ENCODE measurements at regions not wholly inside any gene's neighbourhood (a gene's known extent, or its start where the extent isn't known, plus 50 kb on each side); places are given as distances from the start of the nearest gene placed in this dataset.

- no peaks in the 10 kb centered on the region for H3K4me1 ChIP-seq
- no peaks in the 10 kb centered on the region for H3K36me3 ChIP-seq
- H3K27ac ChIP-seq, result no peak overlapping the region
- intact Hi-C loops (cut with DNase I; ENCODE audit: low total_unique reads), result no loop called here
- H3K9me3 ChIP-seq, result peaks cover 16 to 63% (median 49%) of the 10 kb centered on the region in 8 donors
- no peak overlapping the region for H3K4me3 ChIP-seq
- DNase-seq, result no peak
- no peaks in the 10 kb centered on the region for H3K27me3 ChIP-seq (replicated peaks in 1 of 7)
- TF ChIP-seq POLR2A (IDR thresholded peaks at IDR 0.05) (no peak), CTCF (IDR thresholded peaks at IDR 0.05 in 8 of 11, conservative IDR thresholded peaks at IDR 0.05 in 3 of 11) (no peak), POLR2AphosphoS5 (IDR thresholded peaks at IDR 0.05) (no peak)
Observed at GRCh38 chr21:26273686-26274313, 103.2 kb upstream of the APP start.

DNA sequence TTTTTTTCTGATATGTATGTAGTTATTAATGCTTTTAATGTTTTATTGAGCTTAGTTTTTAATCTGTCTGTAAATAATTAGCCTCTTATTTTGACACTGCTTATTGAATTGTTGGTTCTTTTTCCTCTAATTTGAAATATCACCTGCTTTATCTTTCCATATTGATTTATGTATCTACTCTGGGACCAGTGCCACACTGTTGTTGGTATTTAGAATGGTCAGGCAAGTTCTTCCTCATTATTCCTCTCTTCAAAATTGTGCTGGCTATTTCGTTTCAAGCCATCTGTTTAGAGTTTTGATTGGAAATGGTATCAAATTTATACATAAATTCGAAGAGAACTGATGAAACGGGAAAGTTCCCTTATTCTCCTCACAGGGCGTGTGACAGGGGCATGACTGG lies 96.8 kb upstream of the APP start:
- TF ChIP-seq POLR2AphosphoS5 (IDR thresholded peaks at IDR 0.05) (no peak), POLR2A (IDR thresholded peaks at IDR 0.05) (no peak), CTCF (IDR thresholded peaks at IDR 0.05 in 8 of 11, conservative IDR thresholded peaks at IDR 0.05 in 3 of 11) (no peak)
- H3K4me1 ChIP-seq, result no peaks in the 10 kb centered on the region
- peaks cover under 1 to 21% (median 11%) of the 10 kb centered on the region in 8 donors for H3K9me3 ChIP-seq
- no peak overlapping the region for H3K4me3 ChIP-seq
- H3K27ac ChIP-seq, result no peak overlapping the region
- WGBS, 5 donors, result 74 to 87% (median 85%) methylated on average over 4 of the region's 4 CpGs
- no peaks in the 10 kb centered on the region for H3K27me3 ChIP-seq (replicated peaks in 1 of 7)
- intact Hi-C loops (cut with DNase I; ENCODE audit: low total_unique reads), result no loop called here
- no peak for DNase-seq
- H3K36me3 ChIP-seq, result no peaks in the 10 kb centered on the region

DNA sequence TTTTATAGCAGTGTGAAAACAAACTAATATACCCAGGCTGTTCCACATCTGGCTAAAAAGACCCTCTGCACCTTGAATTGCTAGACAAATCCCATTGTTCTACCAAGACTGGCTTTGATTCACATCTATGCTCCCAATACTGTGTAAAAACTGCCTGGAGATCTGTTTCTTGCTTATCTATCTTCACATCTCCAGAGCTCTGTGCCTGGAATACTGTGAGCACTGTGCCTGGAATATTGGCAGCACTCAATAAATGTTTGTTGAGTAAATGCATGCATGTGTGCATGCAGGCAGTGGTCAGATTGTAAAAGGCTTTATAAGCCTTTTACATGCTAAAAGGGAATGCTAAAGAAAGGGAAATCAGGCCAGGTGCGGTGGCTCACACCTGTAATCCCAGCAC lies 75.5 kb upstream of the APP start:
- Histone ChIP-seq H3K4me3 (no peak overlapping the region), H3K4me1 (no peaks in the 10 kb centered on the region), H3K9me3 (no peaks in the 10 kb centered on the region), H3K27ac (no peak overlapping the region), H3K36me3 (no peaks in the 10 kb centered on the region), H3K27me3 (replicated peaks in 1 of 7) (no peaks in the 10 kb centered on the region)
- WGBS, 5 donors, result 87 to 100% (median 92%) methylated on average over 1 of the region's 1 CpG
- no peak for TF ChIP-seq POLR2A (IDR thresholded peaks at IDR 0.05)
- no peak for TF ChIP-seq CTCF (IDR thresholded peaks at IDR 0.05 in 8 of 11, conservative IDR thresholded peaks at IDR 0.05 in 3 of 11)
- no peak for TF ChIP-seq POLR2AphosphoS5 (IDR thresholded peaks at IDR 0.05)
- intact Hi-C loops (cut with DNase I; ENCODE audit: low total_unique reads), result no loop called here
- DNase-seq, result no peak

GRCh38 chr21:26245428-26245827 lies 74.9 kb upstream of the APP start:
- H3K4me3 ChIP-seq, result no peak overlapping the region
- TF ChIP-seq CTCF (IDR thresholded peaks at IDR 0.05 in 8 of 11, conservative IDR thresholded peaks at IDR 0.05 in 3 of 11), result no peak
- TF ChIP-seq POLR2AphosphoS5 (IDR thresholded peaks at IDR 0.05), result no peak
- no peak for TF ChIP-seq POLR2A (IDR thresholded peaks at IDR 0.05)
- H3K9me3 ChIP-seq, result no peaks in the 10 kb centered on the region
- H3K27me3 ChIP-seq (replicated peaks in 1 of 7), result no peaks in the 10 kb centered on the region
- 51 to 77% (median 75%) methylated on average over 2 of the region's 2 CpGs for WGBS, 5 donors
- H3K36me3 ChIP-seq, result no peaks in the 10 kb centered on the region
- H3K27ac ChIP-seq, result no peak overlapping the region
- no peaks in the 10 kb centered on the region for H3K4me1 ChIP-seq
- intact Hi-C loops (cut with DNase I; ENCODE audit: low total_unique reads), result no loop called here
- DNase-seq, result no peak
